ENCODE measurements at regions not wholly inside any gene's neighbourhood (a gene's known extent, or its start where the extent isn't known, plus 50 kb on each side); places are given as distances from the start of the nearest gene placed in this dataset.

DNA sequence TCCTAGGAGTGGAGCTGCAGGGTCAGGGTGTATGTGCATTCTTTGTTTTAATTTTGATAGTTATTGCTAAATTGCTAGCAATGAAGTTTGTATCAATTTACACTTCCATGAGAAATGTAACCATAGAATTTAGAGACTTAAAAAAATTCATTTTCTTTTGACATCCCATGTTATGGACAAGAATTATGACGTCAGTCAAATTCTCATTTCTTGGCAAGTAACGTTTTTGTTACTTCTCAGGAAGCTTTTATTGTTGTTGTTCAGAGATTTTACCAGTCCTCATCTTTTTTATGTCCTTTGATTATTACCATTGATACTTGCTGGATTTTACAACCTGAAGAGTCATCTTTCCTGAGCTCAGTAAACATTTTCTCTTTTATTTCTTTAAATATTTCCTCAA lies 417.5 kb upstream of the ARX start (continued):
- TF ChIP-seq CSRNP1 (CRISPR knock-in tag; IDR thresholded peaks at IDR 0.05) = no peak
- TF ChIP-seq CREB1 (IDR thresholded peaks at IDR 0.05) = peak; percentile 85
- no peak for TF ChIP-seq CREB1 (CRISPR knock-in tag; IDR thresholded peaks at IDR 0.05)
- TF ChIP-seq ZBTB10 (CRISPR knock-in tag; IDR thresholded peaks at IDR 0.05; ENCODE audit: borderline replicate concordance) = no peak
- no peak for TF ChIP-seq ZZZ3 (CRISPR knock-in tag; IDR thresholded peaks at IDR 0.05; ENCODE audit: borderline replicate concordance)

DNA sequence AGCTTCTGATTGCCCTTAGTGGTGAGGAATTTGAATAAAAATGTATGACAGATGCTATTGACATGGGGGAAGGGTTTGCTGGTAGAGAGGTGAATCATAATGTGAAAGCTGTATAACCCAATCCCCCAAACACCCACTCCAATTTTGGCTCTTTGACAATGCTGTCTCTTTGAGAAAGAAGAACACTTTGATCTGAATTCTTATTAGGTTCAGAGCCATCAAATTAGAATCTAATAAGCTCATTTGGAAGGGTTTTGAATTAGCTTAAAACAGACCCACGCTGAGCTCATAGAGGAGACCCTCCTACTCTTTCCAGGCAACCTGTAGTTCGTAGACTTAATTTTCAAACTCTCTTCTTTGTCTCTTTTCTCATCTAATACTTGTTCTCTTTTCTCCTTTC lies 416.6 kb upstream of the ARX start:
- H3K27ac ChIP-seq (ENCODE audit: extremely low read length, insufficient read depth, low read length) = no peak overlapping the region
- no peaks in the 10 kb centered on the region for H3K4me1 ChIP-seq (ENCODE audit: insufficient read depth, low read length)
- H4K20me1 ChIP-seq (ENCODE audit: insufficient read depth, low read length) = no peaks in the 10 kb centered on the region
- H3K79me2 ChIP-seq (ENCODE audit: insufficient read depth, low read length) = no peaks in the 10 kb centered on the region
- no peak for FAIRE-seq
- no peak overlapping the region for H2AFZ ChIP-seq (ENCODE audit: low read length)
- intact Hi-C loops (cut with micrococcal nuclease; ENCODE audit: unreplicated experiment) = no loop called here
- no peaks in the 10 kb centered on the region for H3K9me3 ChIP-seq (ENCODE audit: low read length)
- in situ Hi-C loops (cut with HindIII; ENCODE audit: extremely low pct_ligation_motif_present, low pct_unique_long_range_greater_than_20kb) = no loop called here
- H3K36me3 ChIP-seq (replicated peaks in 1 of 2; ENCODE audit: control insufficient read depth in 1 of 2, insufficient read depth in 2 of 2, low read length in 2 of 2) = no peaks in the 10 kb centered on the region
- H3K27me3 ChIP-seq (ENCODE audit: control insufficient read depth in 1 of 2, insufficient read depth in 2 of 2, low read length in 2 of 2) = no peaks in the 10 kb centered on the region
- no TSS peak for BruUV-seq (replicated peaks)
- H3K9ac ChIP-seq (ENCODE audit: insufficient read depth, low read depth, low read length) = no peak overlapping the region
- no peak for ATAC-seq
- DNase-seq (ENCODE audit: low spot score) = no peak
- H3K4me2 ChIP-seq (ENCODE audit: low read depth, low read length) = no peak overlapping the region
- CTCF ChIA-PET (ENCODE audit: low intra/inter-chr PET ratio, low total read pairs) = no interaction called here
- no peak overlapping the region for H3K4me3 ChIP-seq (replicated peaks in 1 of 3; ENCODE audit: insufficient read depth in 1 of 3, low read depth in 2 of 3, low read length in 3 of 3)
- 0% methylated on average over 2 of the region's 2 CpGs for WGBS (ENCODE audit: low lambda C conversion rate)
- POLR2A ChIA-PET = no interaction called here
- TF ChIP-seq CHD4 (IDR thresholded peaks at IDR 0.05; ENCODE audit: borderline replicate concordance, low read length) (no peak), BHLHE40 (IDR thresholded peaks at IDR 0.05; ENCODE audit: low read length) (no peak), ZNF138 (CRISPR knock-in tag; IDR thresholded peaks at IDR 0.05; ENCODE audit: low read depth) (no peak), CREB1 (IDR thresholded peaks at IDR 0.05) (no peak), CREB1 (CRISPR knock-in tag; IDR thresholded peaks at IDR 0.05) (no peak), CHCHD3 (CRISPR knock-in tag; IDR thresholded peaks at IDR 0.05) (no peak), SNRNP70 (IDR thresholded peaks at IDR 0.05; ENCODE audit: low read depth, low read length) (no peak), ZNF207 (IDR thresholded peaks at IDR 0.05; ENCODE audit: borderline replicate concordance) (no peak), ARNT2 (CRISPR knock-in tag; IDR thresholded peaks at IDR 0.05; ENCODE audit: low read depth) (no peak), ZNF292 (CRISPR knock-in tag; IDR thresholded peaks at IDR 0.05; ENCODE audit: borderline replicate concordance, low read depth) (no peak), RARG (CRISPR knock-in tag; IDR thresholded peaks at IDR 0.05; ENCODE audit: low read depth) (no peak)
- TF ChIP-seq, protein P1, sequence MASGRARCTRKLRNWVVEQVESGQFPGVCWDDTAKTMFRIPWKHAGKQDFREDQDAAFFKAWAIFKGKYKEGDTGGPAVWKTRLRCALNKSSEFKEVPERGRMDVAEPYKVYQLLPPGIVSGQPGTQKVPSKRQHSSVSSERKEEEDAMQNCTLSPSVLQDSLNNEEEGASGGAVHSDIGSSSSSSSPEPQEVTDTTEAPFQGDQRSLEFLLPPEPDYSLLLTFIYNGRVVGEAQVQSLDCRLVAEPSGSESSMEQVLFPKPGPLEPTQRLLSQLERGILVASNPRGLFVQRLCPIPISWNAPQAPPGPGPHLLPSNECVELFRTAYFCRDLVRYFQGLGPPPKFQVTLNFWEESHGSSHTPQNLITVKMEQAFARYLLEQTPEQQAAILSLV (CRISPR knock-in tag; IDR thresholded peaks at IDR 0.05; ENCODE audit: borderline replicate concordance) = no peak
- TF ChIP-seq, protein P2, sequence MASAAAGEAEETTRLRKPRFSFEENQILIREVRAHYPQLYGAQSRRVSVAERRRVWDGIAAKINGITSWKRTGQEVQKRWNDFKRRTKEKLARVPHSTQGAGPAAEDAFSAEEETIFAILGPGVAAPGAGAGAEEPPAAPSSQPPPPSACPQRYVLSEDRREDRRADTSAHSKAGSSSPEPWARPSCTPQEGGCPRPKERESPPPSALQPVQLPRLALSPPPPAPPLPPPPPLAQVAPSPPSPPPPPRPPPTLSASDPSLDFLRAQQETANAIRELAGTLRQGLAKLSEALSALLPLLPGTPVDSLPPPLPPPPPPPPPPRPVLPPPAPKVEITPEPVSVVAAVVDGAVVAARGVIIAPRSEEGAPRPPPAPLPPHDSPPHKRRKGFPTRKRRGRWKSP (CRISPR knock-in tag; IDR thresholded peaks at IDR 0.05) = no peak

Data from HepG2 (cell line).